Epithelial cell of esophagus (primary cell): ENCODE measurements at regions not wholly inside any gene's neighbourhood (a gene's known extent, or its start where the extent isn't known, plus 50 kb on each side); places are given as distances from the start of the nearest gene placed in this dataset.
"Not testable (repeated sequence)": the region's sequence is repeated elsewhere in the genome, so short reads cannot be mapped to it uniquely, and the experiment has no call there.

Experiments
- DNase-seq: peaks from one replicate; pipeline ENCODE4 v3.0.0; 2010; ENCODE audit warnings: low read depth
- H3K4me3 ChIP-seq: 2 replicates; pipeline ENCODE4 v1.5.1; 2011; ENCODE audit warnings: mild to moderate bottlenecking, low read length, control low read depth
- CTCF ChIP-seq: IDR thresholded peaks from 2 replicates; pipeline ENCODE4 v1.5.1; 2011; ENCODE audit warnings: low read depth, mild to moderate bottlenecking, low read length, control low read depth, inconsistent platforms; ENCODE audit not compliant: insufficient read depth; ENCODE audit errors: missing control alignments

GRCh38 chr2:216989340-216990129, 129.7 kb upstream of the TNP1 start:
- H3K4me3 ChIP-seq: no peak overlapping the region
- TF ChIP-seq CTCF: peak; percentile 17
- peak; percentile 15 for DNase-seq

- H3K4me3 ChIP-seq: no peak overlapping the region
- no peak for TF ChIP-seq CTCF
- no peak for DNase-seq
Observed at GRCh38 chr2:216987252-216987821, 127.5 kb upstream of the TNP1 start.

- no peak for DNase-seq
- no peak overlapping the region for H3K4me3 ChIP-seq
- no peak for TF ChIP-seq CTCF
Observed at GRCh38 chr2:216985658-216986141, 125.8 kb upstream of the TNP1 start.

GRCh38 chr2:216984937-216985336, 125.1 kb upstream of the TNP1 start:
- TF ChIP-seq CTCF: no peak
- DNase-seq: no peak
- H3K4me3 ChIP-seq: no peak overlapping the region

GRCh38 chr2:216981951-216982350, 122.1 kb upstream of the TNP1 start:
- DNase-seq, H3K4me3 ChIP-seq: not testable (repeated sequence)

GRCh38 chr2:216980510-216980909, 120.6 kb upstream of the TNP1 start:
- not testable (repeated sequence) for H3K4me3 ChIP-seq, DNase-seq

GRCh38 chr2:216974321-216975302, 114.7 kb upstream of the TNP1 start:
- H3K4me3 ChIP-seq: no peak overlapping the region
- TF ChIP-seq CTCF: no peak
- no peak for DNase-seq
